Calu3 (cell line): ENCODE measurements at regions not wholly inside any gene's neighbourhood (a gene's known extent, or its start where the extent isn't known, plus 50 kb on each side); places are given as distances from the start of the nearest gene placed in this dataset.

Experiments
- BruUV-seq: library from RNA; stranded (reverse); fragments of 400-500 nt; replicated peaks from 2 replicates; lab custom pipeline; 2021; lab: Mats Ljungman, UMichigan
- CTCF ChIA-PET: fragments of 300-600 bp; sonication (Branson Sonifier 250); formaldehyde crosslinking; loops from one replicate; lab custom pipeline; 2022; ENCODE audit warnings: antibody characterized with exemption; lab: Charles Lee
- DNase-seq: peaks from one replicate; pipeline ENCODE4 v3.0.0; 2022
- H3K27ac Mint-ChIP-seq: one replicate; pipeline ENCODE4 v1.8.0; 2022; ENCODE audit warnings: mixed read lengths; ENCODE audit not compliant: unreplicated experiment
- H3K27me3 Mint-ChIP-seq: one replicate; pipeline ENCODE4 v1.8.0; 2022; ENCODE audit warnings: mixed read lengths; ENCODE audit not compliant: unreplicated experiment
- H3K36me3 Mint-ChIP-seq: one replicate; pipeline ENCODE4 v1.8.0; 2022; ENCODE audit warnings: mild to moderate bottlenecking, moderate library complexity, mixed read lengths; ENCODE audit not compliant: insufficient read depth, unreplicated experiment
- H3K4me1 Mint-ChIP-seq: one replicate; pipeline ENCODE4 v1.8.0; 2022; ENCODE audit warnings: mild to moderate bottlenecking, low read depth, mixed read lengths; ENCODE audit not compliant: unreplicated experiment
- H3K4me3 Mint-ChIP-seq: one replicate; pipeline ENCODE4 v1.8.0; 2022; ENCODE audit warnings: mild to moderate bottlenecking, low read depth, moderate library complexity, mixed read lengths; ENCODE audit not compliant: unreplicated experiment
- H3K9me3 Mint-ChIP-seq: one replicate; pipeline ENCODE4 v1.8.0; 2022; ENCODE audit warnings: low read depth, mixed read lengths; ENCODE audit not compliant: unreplicated experiment
- CTCF ChIP-seq: fragments of 200-600 bp; IDR thresholded peaks from one replicate; pipeline ENCODE4 v1.8.0; 2022; ENCODE audit warnings: antibody characterized with exemption; ENCODE audit not compliant: unreplicated experiment
- intact Hi-C: fragments of 100-400 bp; cut with micrococcal nuclease; formaldehyde crosslinking; loops from one replicate; pipeline ENCODE4 v1.10.0; 2022; ENCODE audit not compliant: unreplicated experiment

GRCh38 chr21:39107739-39108138 is 75.5 kb downstream of the PSMG1 start:
- CTCF ChIA-PET, result no interaction called here
- Mint-ChIP-seq H3K27ac (no peak overlapping the region), H3K9me3 (no peaks in the 10 kb centered on the region), H3K36me3 (no peaks in the 10 kb centered on the region), H3K27me3 (peaks cover 44% of the 10 kb centered on the region), H3K4me1 (no peaks in the 10 kb centered on the region), H3K4me3 (no peak overlapping the region)
- DNase-seq, result no peak
- intact Hi-C loops, result no loop called here
- BruUV-seq, result no TSS peak
- no peak for TF ChIP-seq CTCF

GRCh38 chr21:39106881-39107462 is 76.3 kb downstream of the PSMG1 start:
- Mint-ChIP-seq H3K9me3 (no peaks in the 10 kb centered on the region), H3K4me3 (no peak overlapping the region), H3K4me1 (no peaks in the 10 kb centered on the region), H3K36me3 (no peaks in the 10 kb centered on the region), H3K27ac (no peak overlapping the region), H3K27me3 (peaks cover 44% of the 10 kb centered on the region)
- BruUV-seq, result no TSS peak
- intact Hi-C loops, result no loop called here
- CTCF ChIA-PET, result no interaction called here
- no peak for DNase-seq
- TF ChIP-seq CTCF, result no peak

GRCh38 chr21:39105836-39106235 is 77.4 kb downstream of the PSMG1 start:
- no peak for DNase-seq
- intact Hi-C loops, result no loop called here
- Mint-ChIP-seq H3K27ac (no peak overlapping the region), H3K36me3 (no peaks in the 10 kb centered on the region), H3K4me1 (no peaks in the 10 kb centered on the region), H3K4me3 (no peak overlapping the region), H3K27me3 (peaks cover 44% of the 10 kb centered on the region), H3K9me3 (no peaks in the 10 kb centered on the region)
- no peak for TF ChIP-seq CTCF
- BruUV-seq, result no TSS peak
- CTCF ChIA-PET, result no interaction called here

GRCh38 chr21:39105341-39105765 is 77.9 kb downstream of the PSMG1 start:
- Mint-ChIP-seq H3K36me3 (no peaks in the 10 kb centered on the region), H3K27me3 (peaks cover 44% of the 10 kb centered on the region), H3K9me3 (no peaks in the 10 kb centered on the region), H3K4me3 (no peak overlapping the region), H3K4me1 (no peaks in the 10 kb centered on the region), H3K27ac (no peak overlapping the region)
- BruUV-seq, result no TSS peak
- no peak for DNase-seq
- TF ChIP-seq CTCF, result no peak
- CTCF ChIA-PET, result no interaction called here
- intact Hi-C loops, result no loop called here
